WTC11 (cell line): ENCODE measurements at regions not wholly inside any gene's neighbourhood (a gene's known extent, or its start where the extent isn't known, plus 50 kb on each side); places are given as distances from the start of the nearest gene placed in this dataset.
A peak's percentile ranks its signal among the peaks of the same experiment; 100 is the strongest.
"Not testable (repeated sequence)": the region's sequence is repeated elsewhere in the genome, so short reads cannot be mapped to it uniquely, and the experiment has no call there.

ENCODE experiments used
- ATAC-seq: fragments of 200-7000 bp; cut with Tn5 transposase; 2 replicates; pipeline ENCODE4 v1.10.0; 2021; ENCODE audit warnings: mild to moderate bottlenecking, moderate library complexity
- CTCF ChIA-PET: fragments of 300-600 bp; sonication (Branson Sonifier 250); formaldehyde crosslinking; loops from one replicate; lab custom pipeline; 2021; ENCODE audit warnings: antibody characterized with exemption; lab: Charles Lee
- POLR2A ChIA-PET: fragments of 350-600 bp; sonication (Branson Sonifier 250); formaldehyde crosslinking; loops from one replicate; lab custom pipeline; 2021; ENCODE audit warnings: antibody characterized with exemption; lab: Charles Lee
- DNase-seq: peaks from one replicate; pipeline ENCODE4 v3.0.0; 2021; ENCODE audit warnings: low spot score
- H3K27ac Mint-ChIP-seq: 2 replicates; pipeline ENCODE4 v1.8.0; 2021; ENCODE audit warnings: mixed read lengths
- H3K27me3 Mint-ChIP-seq: 2 replicates; pipeline ENCODE4 v1.8.0; 2021; ENCODE audit warnings: low read depth, mild to moderate bottlenecking, moderate library complexity, mixed read lengths
- H3K36me3 Mint-ChIP-seq: 2 replicates; pipeline ENCODE4 v1.8.0; 2021; ENCODE audit warnings: mixed read lengths
- H3K4me1 Mint-ChIP-seq: 2 replicates; pipeline ENCODE4 v1.8.0; 2022; ENCODE audit warnings: mixed read lengths
- H3K4me3 Mint-ChIP-seq: 2 replicates; pipeline ENCODE4 v1.8.0; 2021; ENCODE audit warnings: mild to moderate bottlenecking, moderate library complexity, mixed read lengths
- H3K9me3 Mint-ChIP-seq: 2 replicates; pipeline ENCODE4 v1.8.0; 2021; ENCODE audit warnings: mixed read lengths
- GABPB1 ChIP-seq: sonication (generic); formaldehyde crosslinking; IDR thresholded peaks from 2 replicates; pipeline ENCODE4 v1.8.1; 2023; ENCODE audit warnings: mild to moderate bottlenecking, missing genetic modification reagents
- IRF1 ChIP-seq: sonication (generic); formaldehyde crosslinking; IDR thresholded peaks from 2 replicates; pipeline ENCODE4 v1.8.0; 2023; ENCODE audit warnings: missing genetic modification reagents
- MAX ChIP-seq: sonication (generic); formaldehyde crosslinking; IDR thresholded peaks from 2 replicates; pipeline ENCODE4 v1.8.0; 2022; ENCODE audit warnings: mild to moderate bottlenecking, missing genetic modification reagents
- MYBL2 ChIP-seq: sonication (generic); formaldehyde crosslinking; IDR thresholded peaks from 2 replicates; pipeline ENCODE4 v1.8.1; 2023; ENCODE audit warnings: mild to moderate bottlenecking, moderate library complexity, missing genetic modification reagents
- NR1H2 ChIP-seq: sonication (generic); formaldehyde crosslinking; IDR thresholded peaks from 2 replicates; pipeline ENCODE4 v1.9.0; 2021; ENCODE audit warnings: mild to moderate bottlenecking, moderate library complexity, missing genetic modification reagents
- SMAD3 ChIP-seq: sonication (generic); formaldehyde crosslinking; IDR thresholded peaks from 2 replicates; pipeline ENCODE4 v1.8.0; 2022; ENCODE audit warnings: missing genetic modification reagents, mild to moderate bottlenecking, borderline replicate concordance
- SP1 ChIP-seq: sonication (generic); formaldehyde crosslinking; conservative IDR thresholded peaks from 2 replicates; pipeline ENCODE4 v1.8.1; 2022; ENCODE audit warnings: missing genetic modification reagents
- TEAD4 ChIP-seq: sonication (generic); formaldehyde crosslinking; IDR thresholded peaks from 2 replicates; pipeline ENCODE4 v1.8.0; 2022; ENCODE audit warnings: mild to moderate bottlenecking, missing genetic modification reagents
- USF1 ChIP-seq: sonication (generic); formaldehyde crosslinking; IDR thresholded peaks from 2 replicates; pipeline ENCODE4 v1.8.0; 2022; ENCODE audit warnings: mild to moderate bottlenecking, missing genetic modification reagents
- ZNF138 ChIP-seq: sonication (generic); formaldehyde crosslinking; conservative IDR thresholded peaks from 2 replicates; pipeline ENCODE4 v1.8.1; 2022; ENCODE audit warnings: mild to moderate bottlenecking, moderate library complexity, missing genetic modification reagents
- ZNF396 ChIP-seq: fragments of 250-450 bp; sonication (Bioruptor Pico); IDR thresholded peaks from 2 replicates; pipeline ENCODE4 v1.8.0; 2021; ENCODE audit warnings: mild to moderate bottlenecking, moderate library complexity, borderline replicate concordance
- TF ChIP-seq, protein P1 (sequence below): fragments of 250-450 bp; sonication (Bioruptor Pico); IDR thresholded peaks from 2 replicates; pipeline ENCODE4 v1.9.0; 2021; ENCODE audit warnings: mild to moderate bottlenecking, borderline replicate concordance
- TF ChIP-seq, protein P2 (sequence below): sonication (generic); formaldehyde crosslinking; IDR thresholded peaks from 2 replicates; pipeline ENCODE4 v1.8.0; 2023; ENCODE audit warnings: mild to moderate bottlenecking, missing genetic modification reagents
- TF ChIP-seq, protein P3 (sequence below): fragments of 250-450 bp; sonication (Bioruptor Pico); IDR thresholded peaks from 2 replicates; pipeline ENCODE4 v1.8.0; 2021; ENCODE audit warnings: mild to moderate bottlenecking
- TF ChIP-seq, protein P4 (sequence below): fragments of 200-600 bp; IDR thresholded peaks from 2 replicates; pipeline ENCODE4 v1.8.0; 2022; ENCODE audit warnings: antibody characterized with exemption
- TF ChIP-seq, protein P5 (sequence below): sonication (generic); formaldehyde crosslinking; IDR thresholded peaks from 2 replicates; pipeline ENCODE4 v1.8.1; 2023; ENCODE audit warnings: mild to moderate bottlenecking, missing genetic modification reagents, moderate library complexity

- no peak for TF ChIP-seq GABPB1 (CRISPR knock-in tag)
Measured at GRCh38 chr2:56589194-56589593, 405.4 kb downstream of the CCDC85A start (continued).

DNA sequence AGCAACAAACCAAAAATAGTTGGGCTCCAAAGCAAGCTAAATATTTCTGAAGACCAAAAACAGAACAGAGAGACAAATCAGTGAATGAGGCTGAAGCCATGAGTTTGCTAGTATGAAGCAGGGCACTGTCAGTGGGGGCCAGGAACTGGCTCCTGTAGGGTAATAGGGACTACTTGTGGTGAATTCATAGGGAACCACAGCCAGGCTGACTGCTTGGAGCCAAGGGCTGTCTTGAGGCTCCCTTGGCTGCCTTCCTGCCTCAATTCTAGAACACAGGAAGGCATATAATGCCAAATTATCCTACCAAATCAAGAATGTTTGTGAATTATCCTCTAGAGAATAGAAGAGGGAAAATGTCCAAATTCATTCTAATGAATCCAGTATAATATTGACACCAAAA, 406.0 kb downstream of the CCDC85A start:
- peaks cover 23% of the 10 kb centered on the region for H3K4me1 Mint-ChIP-seq
- POLR2A ChIA-PET = no interaction called here
- TF ChIP-seq ZNF396 (CRISPR knock-in tag) (no peak), MYBL2 (CRISPR knock-in tag) (no peak), MAX (CRISPR knock-in tag) (no peak), SP1 (no peak), NR1H2 (CRISPR knock-in tag) (no peak)
- TF ChIP-seq, protein P1, sequence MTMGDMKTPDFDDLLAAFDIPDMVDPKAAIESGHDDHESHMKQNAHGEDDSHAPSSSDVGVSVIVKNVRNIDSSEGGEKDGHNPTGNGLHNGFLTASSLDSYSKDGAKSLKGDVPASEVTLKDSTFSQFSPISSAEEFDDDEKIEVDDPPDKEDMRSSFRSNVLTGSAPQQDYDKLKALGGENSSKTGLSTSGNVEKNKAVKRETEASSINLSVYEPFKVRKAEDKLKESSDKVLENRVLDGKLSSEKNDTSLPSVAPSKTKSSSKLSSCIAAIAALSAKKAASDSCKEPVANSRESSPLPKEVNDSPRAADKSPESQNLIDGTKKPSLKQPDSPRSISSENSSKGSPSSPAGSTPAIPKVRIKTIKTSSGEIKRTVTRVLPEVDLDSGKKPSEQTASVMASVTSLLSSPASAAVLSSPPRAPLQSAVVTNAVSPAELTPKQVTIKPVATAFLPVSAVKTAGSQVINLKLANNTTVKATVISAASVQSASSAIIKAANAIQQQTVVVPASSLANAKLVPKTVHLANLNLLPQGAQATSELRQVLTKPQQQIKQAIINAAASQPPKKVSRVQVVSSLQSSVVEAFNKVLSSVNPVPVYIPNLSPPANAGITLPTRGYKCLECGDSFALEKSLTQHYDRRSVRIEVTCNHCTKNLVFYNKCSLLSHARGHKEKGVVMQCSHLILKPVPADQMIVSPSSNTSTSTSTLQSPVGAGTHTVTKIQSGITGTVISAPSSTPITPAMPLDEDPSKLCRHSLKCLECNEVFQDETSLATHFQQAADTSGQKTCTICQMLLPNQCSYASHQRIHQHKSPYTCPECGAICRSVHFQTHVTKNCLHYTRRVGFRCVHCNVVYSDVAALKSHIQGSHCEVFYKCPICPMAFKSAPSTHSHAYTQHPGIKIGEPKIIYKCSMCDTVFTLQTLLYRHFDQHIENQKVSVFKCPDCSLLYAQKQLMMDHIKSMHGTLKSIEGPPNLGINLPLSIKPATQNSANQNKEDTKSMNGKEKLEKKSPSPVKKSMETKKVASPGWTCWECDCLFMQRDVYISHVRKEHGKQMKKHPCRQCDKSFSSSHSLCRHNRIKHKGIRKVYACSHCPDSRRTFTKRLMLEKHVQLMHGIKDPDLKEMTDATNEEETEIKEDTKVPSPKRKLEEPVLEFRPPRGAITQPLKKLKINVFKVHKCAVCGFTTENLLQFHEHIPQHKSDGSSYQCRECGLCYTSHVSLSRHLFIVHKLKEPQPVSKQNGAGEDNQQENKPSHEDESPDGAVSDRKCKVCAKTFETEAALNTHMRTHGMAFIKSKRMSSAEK = no peak
- TF ChIP-seq, protein P2, sequence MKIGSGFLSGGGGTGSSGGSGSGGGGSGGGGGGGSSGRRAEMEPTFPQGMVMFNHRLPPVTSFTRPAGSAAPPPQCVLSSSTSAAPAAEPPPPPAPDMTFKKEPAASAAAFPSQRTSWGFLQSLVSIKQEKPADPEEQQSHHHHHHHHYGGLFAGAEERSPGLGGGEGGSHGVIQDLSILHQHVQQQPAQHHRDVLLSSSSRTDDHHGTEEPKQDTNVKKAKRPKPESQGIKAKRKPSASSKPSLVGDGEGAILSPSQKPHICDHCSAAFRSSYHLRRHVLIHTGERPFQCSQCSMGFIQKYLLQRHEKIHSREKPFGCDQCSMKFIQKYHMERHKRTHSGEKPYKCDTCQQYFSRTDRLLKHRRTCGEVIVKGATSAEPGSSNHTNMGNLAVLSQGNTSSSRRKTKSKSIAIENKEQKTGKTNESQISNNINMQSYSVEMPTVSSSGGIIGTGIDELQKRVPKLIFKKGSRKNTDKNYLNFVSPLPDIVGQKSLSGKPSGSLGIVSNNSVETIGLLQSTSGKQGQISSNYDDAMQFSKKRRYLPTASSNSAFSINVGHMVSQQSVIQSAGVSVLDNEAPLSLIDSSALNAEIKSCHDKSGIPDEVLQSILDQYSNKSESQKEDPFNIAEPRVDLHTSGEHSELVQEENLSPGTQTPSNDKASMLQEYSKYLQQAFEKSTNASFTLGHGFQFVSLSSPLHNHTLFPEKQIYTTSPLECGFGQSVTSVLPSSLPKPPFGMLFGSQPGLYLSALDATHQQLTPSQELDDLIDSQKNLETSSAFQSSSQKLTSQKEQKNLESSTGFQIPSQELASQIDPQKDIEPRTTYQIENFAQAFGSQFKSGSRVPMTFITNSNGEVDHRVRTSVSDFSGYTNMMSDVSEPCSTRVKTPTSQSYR (CRISPR knock-in tag) = no peak
- DNase-seq (no peak), ATAC-seq (peak; percentile 67)
- H3K27ac Mint-ChIP-seq = no peak overlapping the region
- H3K36me3 Mint-ChIP-seq = no peaks in the 10 kb centered on the region
- H3K27me3 Mint-ChIP-seq = no peaks in the 10 kb centered on the region
- peaks cover 3% of the 10 kb centered on the region; the same call in 1 of the 2 replicates for H3K9me3 Mint-ChIP-seq
- CTCF ChIA-PET = no interaction called here
- H3K4me3 Mint-ChIP-seq = no peak overlapping the region

DNA sequence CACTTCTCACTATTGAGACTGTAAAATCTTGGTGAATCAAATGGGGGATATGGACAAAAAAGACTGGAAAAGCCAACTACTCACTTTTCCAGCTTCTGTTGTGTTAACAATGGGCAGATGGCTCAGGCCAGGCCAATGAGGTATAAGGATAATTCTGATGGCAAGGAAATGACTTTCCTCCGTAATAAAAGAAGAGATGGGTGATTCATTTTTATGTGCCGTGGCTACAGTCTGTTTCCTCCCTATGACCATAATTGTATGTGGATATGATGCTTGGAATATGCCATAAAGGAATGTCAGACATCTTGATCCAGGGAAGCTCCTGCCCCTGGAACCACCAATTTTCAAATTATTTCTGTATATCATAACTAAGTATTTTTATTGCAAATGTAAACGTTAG, 406.8 kb downstream of the CCDC85A start:
- Mint-ChIP-seq H3K4me3 (no peak overlapping the region), H3K4me1 (peaks cover 23% of the 10 kb centered on the region), H3K36me3 (no peaks in the 10 kb centered on the region), H3K27ac (no peak overlapping the region), H3K9me3 (peaks cover 3% of the 10 kb centered on the region; the same call in 1 of the 2 replicates), H3K27me3 (no peaks in the 10 kb centered on the region)
- ChIA-PET CTCF (no interaction called here), POLR2A (no interaction called here)
- DNase-seq = no peak
- no peak for ATAC-seq
- TF ChIP-seq, protein P3, sequence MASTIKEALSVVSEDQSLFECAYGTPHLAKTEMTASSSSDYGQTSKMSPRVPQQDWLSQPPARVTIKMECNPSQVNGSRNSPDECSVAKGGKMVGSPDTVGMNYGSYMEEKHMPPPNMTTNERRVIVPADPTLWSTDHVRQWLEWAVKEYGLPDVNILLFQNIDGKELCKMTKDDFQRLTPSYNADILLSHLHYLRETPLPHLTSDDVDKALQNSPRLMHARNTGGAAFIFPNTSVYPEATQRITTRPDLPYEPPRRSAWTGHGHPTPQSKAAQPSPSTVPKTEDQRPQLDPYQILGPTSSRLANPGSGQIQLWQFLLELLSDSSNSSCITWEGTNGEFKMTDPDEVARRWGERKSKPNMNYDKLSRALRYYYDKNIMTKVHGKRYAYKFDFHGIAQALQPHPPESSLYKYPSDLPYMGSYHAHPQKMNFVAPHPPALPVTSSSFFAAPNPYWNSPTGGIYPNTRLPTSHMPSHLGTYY = no peak
- TF ChIP-seq, protein P4, sequence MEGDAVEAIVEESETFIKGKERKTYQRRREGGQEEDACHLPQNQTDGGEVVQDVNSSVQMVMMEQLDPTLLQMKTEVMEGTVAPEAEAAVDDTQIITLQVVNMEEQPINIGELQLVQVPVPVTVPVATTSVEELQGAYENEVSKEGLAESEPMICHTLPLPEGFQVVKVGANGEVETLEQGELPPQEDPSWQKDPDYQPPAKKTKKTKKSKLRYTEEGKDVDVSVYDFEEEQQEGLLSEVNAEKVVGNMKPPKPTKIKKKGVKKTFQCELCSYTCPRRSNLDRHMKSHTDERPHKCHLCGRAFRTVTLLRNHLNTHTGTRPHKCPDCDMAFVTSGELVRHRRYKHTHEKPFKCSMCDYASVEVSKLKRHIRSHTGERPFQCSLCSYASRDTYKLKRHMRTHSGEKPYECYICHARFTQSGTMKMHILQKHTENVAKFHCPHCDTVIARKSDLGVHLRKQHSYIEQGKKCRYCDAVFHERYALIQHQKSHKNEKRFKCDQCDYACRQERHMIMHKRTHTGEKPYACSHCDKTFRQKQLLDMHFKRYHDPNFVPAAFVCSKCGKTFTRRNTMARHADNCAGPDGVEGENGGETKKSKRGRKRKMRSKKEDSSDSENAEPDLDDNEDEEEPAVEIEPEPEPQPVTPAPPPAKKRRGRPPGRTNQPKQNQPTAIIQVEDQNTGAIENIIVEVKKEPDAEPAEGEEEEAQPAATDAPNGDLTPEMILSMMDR = no peak
- TF ChIP-seq TEAD4 (CRISPR knock-in tag) (no peak), IRF1 (CRISPR knock-in tag) (no peak), USF1 (no peak), SMAD3 (CRISPR knock-in tag) (no peak), ZNF138 (no peak)
- TF ChIP-seq, protein P5, sequence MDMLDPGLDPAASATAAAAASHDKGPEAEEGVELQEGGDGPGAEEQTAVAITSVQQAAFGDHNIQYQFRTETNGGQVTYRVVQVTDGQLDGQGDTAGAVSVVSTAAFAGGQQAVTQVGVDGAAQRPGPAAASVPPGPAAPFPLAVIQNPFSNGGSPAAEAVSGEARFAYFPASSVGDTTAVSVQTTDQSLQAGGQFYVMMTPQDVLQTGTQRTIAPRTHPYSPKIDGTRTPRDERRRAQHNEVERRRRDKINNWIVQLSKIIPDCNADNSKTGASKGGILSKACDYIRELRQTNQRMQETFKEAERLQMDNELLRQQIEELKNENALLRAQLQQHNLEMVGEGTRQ (CRISPR knock-in tag) = no peak

DNA sequence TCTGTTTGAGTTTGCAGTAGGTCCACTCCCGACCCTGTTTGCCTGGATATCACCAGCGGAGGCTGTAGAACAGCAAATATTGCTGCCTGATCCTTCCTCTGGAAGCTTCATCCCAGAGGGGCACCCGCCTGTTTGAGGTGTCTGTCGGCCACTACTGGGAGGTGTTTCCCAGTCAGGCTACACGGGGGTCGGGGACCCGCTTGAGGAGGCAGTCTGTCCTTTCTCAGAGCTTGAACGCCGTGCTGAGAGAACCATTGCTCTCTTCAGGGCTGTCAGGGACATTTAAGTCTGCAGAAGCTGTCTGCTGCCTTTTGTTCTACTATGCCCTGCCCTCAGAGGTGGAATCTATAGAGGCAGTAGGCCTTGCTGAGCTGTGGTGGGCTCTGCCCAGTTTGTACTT, 422.3 kb downstream of the CCDC85A start:
- H3K36me3 Mint-ChIP-seq, CTCF ChIA-PET, ATAC-seq: not testable (repeated sequence)

More for the DNA sequence above, 422.3 kb downstream of the CCDC85A start:
- H3K27me3 Mint-ChIP-seq, POLR2A ChIA-PET, H3K9me3 Mint-ChIP-seq, H3K4me3 Mint-ChIP-seq, DNase-seq, H3K4me1 Mint-ChIP-seq, H3K27ac Mint-ChIP-seq: not testable (repeated sequence)
